ENCODE measurements at regions not wholly inside any gene's neighbourhood (a gene's known extent, or its start where the extent isn't known, plus 50 kb on each side); places are given as distances from the start of the nearest gene placed in this dataset.

DNA sequence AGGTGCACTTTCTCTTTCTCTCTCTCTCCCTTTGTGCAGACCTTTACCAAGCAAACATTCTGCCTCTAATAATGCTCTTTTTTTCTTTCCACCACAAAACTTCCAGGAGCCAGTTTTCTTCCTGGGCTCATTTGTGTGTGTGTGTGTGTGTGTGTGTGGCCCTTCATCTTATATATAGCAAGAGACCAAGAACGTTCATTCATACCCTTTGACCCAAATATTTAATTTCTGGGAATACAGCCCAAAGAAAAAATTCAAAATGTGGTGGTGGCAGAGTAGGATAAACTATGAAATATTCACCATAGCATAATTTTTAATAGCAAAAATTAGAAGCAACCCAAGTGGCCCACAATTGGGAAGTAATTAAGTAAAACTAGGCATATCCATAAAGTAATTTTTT, 398.9 kb downstream of the IGSF11 start:
- TF ChIP-seq, protein P1, sequence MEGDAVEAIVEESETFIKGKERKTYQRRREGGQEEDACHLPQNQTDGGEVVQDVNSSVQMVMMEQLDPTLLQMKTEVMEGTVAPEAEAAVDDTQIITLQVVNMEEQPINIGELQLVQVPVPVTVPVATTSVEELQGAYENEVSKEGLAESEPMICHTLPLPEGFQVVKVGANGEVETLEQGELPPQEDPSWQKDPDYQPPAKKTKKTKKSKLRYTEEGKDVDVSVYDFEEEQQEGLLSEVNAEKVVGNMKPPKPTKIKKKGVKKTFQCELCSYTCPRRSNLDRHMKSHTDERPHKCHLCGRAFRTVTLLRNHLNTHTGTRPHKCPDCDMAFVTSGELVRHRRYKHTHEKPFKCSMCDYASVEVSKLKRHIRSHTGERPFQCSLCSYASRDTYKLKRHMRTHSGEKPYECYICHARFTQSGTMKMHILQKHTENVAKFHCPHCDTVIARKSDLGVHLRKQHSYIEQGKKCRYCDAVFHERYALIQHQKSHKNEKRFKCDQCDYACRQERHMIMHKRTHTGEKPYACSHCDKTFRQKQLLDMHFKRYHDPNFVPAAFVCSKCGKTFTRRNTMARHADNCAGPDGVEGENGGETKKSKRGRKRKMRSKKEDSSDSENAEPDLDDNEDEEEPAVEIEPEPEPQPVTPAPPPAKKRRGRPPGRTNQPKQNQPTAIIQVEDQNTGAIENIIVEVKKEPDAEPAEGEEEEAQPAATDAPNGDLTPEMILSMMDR (conservative IDR thresholded peaks at IDR 0.05; ENCODE audit: low read depth in 2 of 2), result no peak
- no peak for TF ChIP-seq EZH2phosphoT487 (IDR thresholded peaks at IDR 0.05; ENCODE audit: unreplicated experiment)
- TF ChIP-seq POLR2AphosphoS5 (IDR thresholded peaks at IDR 0.05; ENCODE audit: low read depth), result no peak
- TF ChIP-seq, protein P2, sequence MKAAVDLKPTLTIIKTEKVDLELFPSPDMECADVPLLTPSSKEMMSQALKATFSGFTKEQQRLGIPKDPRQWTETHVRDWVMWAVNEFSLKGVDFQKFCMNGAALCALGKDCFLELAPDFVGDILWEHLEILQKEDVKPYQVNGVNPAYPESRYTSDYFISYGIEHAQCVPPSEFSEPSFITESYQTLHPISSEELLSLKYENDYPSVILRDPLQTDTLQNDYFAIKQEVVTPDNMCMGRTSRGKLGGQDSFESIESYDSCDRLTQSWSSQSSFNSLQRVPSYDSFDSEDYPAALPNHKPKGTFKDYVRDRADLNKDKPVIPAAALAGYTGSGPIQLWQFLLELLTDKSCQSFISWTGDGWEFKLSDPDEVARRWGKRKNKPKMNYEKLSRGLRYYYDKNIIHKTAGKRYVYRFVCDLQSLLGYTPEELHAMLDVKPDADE (IDR thresholded peaks at IDR 0.05), result no peak
- TF ChIP-seq EZH2 (IDR thresholded peaks at IDR 0.05; ENCODE audit: low read depth, unreplicated experiment), result no peak
- no peak for TF ChIP-seq JUNB (IDR thresholded peaks at IDR 0.05; ENCODE audit: unreplicated experiment)
- TF ChIP-seq, protein P3, sequence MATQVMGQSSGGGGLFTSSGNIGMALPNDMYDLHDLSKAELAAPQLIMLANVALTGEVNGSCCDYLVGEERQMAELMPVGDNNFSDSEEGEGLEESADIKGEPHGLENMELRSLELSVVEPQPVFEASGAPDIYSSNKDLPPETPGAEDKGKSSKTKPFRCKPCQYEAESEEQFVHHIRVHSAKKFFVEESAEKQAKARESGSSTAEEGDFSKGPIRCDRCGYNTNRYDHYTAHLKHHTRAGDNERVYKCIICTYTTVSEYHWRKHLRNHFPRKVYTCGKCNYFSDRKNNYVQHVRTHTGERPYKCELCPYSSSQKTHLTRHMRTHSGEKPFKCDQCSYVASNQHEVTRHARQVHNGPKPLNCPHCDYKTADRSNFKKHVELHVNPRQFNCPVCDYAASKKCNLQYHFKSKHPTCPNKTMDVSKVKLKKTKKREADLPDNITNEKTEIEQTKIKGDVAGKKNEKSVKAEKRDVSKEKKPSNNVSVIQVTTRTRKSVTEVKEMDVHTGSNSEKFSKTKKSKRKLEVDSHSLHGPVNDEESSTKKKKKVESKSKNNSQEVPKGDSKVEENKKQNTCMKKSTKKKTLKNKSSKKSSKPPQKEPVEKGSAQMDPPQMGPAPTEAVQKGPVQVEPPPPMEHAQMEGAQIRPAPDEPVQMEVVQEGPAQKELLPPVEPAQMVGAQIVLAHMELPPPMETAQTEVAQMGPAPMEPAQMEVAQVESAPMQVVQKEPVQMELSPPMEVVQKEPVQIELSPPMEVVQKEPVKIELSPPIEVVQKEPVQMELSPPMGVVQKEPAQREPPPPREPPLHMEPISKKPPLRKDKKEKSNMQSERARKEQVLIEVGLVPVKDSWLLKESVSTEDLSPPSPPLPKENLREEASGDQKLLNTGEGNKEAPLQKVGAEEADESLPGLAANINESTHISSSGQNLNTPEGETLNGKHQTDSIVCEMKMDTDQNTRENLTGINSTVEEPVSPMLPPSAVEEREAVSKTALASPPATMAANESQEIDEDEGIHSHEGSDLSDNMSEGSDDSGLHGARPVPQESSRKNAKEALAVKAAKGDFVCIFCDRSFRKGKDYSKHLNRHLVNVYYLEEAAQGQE (IDR thresholded peaks at IDR 0.05; ENCODE audit: unreplicated experiment), result no peak

Measured in GM23338 (cell line).